ENCODE measurements at regions not wholly inside any gene's neighbourhood (a gene's known extent, or its start where the extent isn't known, plus 50 kb on each side); places are given as distances from the start of the nearest gene placed in this dataset.

GRCh38 chr5:82332064-82332855 lies 54.1 kb upstream of the RPS23 start:
- no peak for DNase-seq (ENCODE audit: extremely low read depth in 1 of 11, low read depth in 9 of 11, low spot score in 4 of 11)

- no peak for DNase-seq (ENCODE audit: extremely low read depth in 1 of 11, low read depth in 9 of 11, low spot score in 4 of 11)
These were observed 53.4 kb upstream of the RPS23 start for GRCh38 chr5:82331557-82331956.

- DNase-seq (ENCODE audit: extremely low read depth in 1 of 11, low read depth in 9 of 11, low spot score in 4 of 11) = no peak
These were observed 52.5 kb upstream of the RPS23 start for GRCh38 chr5:82330530-82331270.

GRCh38 chr5:82329393-82329792 lies 51.2 kb upstream of the RPS23 start:
- no peak for DNase-seq (ENCODE audit: extremely low read depth in 1 of 11, low read depth in 9 of 11, low spot score in 4 of 11)
